Thymus (tissue), 11 donors: ENCODE measurements at regions not wholly inside any gene's neighbourhood (a gene's known extent, or its start where the extent isn't known, plus 50 kb on each side); places are given as distances from the start of the nearest gene placed in this dataset.

Source experiments
- DNase-seq, 9 donors: peaks; one replicate each; pipeline ENCODE4 v3.0.0-alpha.2; 2013; ENCODE audit warnings: low spot score in 9 of 9, low read depth in 6 of 9, missing footprints in 1 of 9
- H3K27ac ChIP-seq, 2 donors: one replicate each; pipeline ENCODE4 v1.5.1; 2013; ENCODE audit warnings: control low read depth in 1 of 2, low read depth in 1 of 2, low read length in 1 of 2, mild to moderate bottlenecking in 1 of 2, moderate library complexity in 1 of 2
- H3K27me3 ChIP-seq, 2 donors: one replicate each; pipeline ENCODE4 v1.5.1; 2013; ENCODE audit warnings: low read length in 1 of 2; ENCODE audit not compliant: control insufficient read depth in 2 of 2, insufficient read depth in 1 of 2
- H3K36me3 ChIP-seq, 2 donors: one replicate each; pipeline ENCODE4 v1.5.1; 2013; ENCODE audit warnings: low read length in 1 of 2, mild to moderate bottlenecking in 1 of 2, moderate library complexity in 1 of 2; ENCODE audit not compliant: control insufficient read depth in 2 of 2, insufficient read depth in 2 of 2
- H3K4me1 ChIP-seq, 2 donors: one replicate each; pipeline ENCODE4 v1.5.1; 2013; ENCODE audit warnings: low read length in 2 of 2; ENCODE audit not compliant: control insufficient read depth in 2 of 2, insufficient read depth in 2 of 2
- H3K4me3 ChIP-seq, 2 donors: one replicate each; pipeline ENCODE4 v1.5.1; 2013; ENCODE audit warnings: low read length in 2 of 2, control low read depth in 1 of 2, mild to moderate bottlenecking in 1 of 2
- H3K9me3 ChIP-seq, 2 donors: one replicate each; pipeline ENCODE4 v1.5.1; 2013; ENCODE audit warnings: low read length in 1 of 2, mild to moderate bottlenecking in 1 of 2; ENCODE audit not compliant: control insufficient read depth in 2 of 2, insufficient read depth in 1 of 2
- WGBS: extraction: QIAGEN DNeasy Blood & Tissue Kit; methylation state at CpG from one replicate; pipeline ENCODE4 v1.1.7; 2013; 5-methylcytosine and 5-hydroxymethylcytosine counted together
- donor health status: healthy.

DNA sequence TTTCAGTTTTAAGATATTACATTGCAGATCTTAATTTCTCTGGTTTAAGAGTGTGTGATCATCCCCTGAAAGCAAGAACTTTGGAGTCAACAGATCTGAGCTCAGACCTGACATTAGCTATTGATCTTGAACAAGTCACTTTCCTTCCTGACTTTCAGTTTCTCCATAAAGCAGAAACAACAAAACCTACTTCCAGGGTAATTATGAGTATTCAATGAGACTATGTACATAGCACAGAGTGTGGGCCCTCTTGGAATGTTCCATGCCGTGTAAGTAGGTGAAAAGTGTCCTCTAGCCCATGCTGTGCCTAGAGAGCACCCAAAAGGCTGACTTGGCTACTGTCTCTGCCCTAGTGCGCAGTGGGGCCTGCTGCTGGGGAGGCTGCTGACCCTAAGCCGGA, 188.0 kb upstream of the RPL34 start:
- H3K27me3 ChIP-seq: no peaks in the 10 kb centered on the region
- H3K4me3 ChIP-seq: no peak overlapping the region
- H3K4me1 ChIP-seq: peaks cover 42 to 53% of the 10 kb centered on the region in 2 donors
- 95% methylated on average over 3 of the region's 3 CpGs for WGBS
- H3K36me3 ChIP-seq: no peaks in the 10 kb centered on the region
- no peaks in the 10 kb centered on the region for H3K9me3 ChIP-seq
- peak overlapping the region; percentile 56 to 81 for H3K27ac ChIP-seq
- DNase-seq: peak in 3 of 9 donors; percentile 13 to 57 (median 47)

GRCh38 chr4:108431986-108432385, 188.4 kb upstream of the RPL34 start:
- 10% methylated on average over 1 of the region's 1 CpG for WGBS
- Histone ChIP-seq H3K4me3 (no peak overlapping the region), H3K9me3 (no peaks in the 10 kb centered on the region), H3K36me3 (no peaks in the 10 kb centered on the region), H3K27me3 (no peaks in the 10 kb centered on the region), H3K4me1 (peaks cover 42 to 53% of the 10 kb centered on the region in 2 donors), H3K27ac (peak overlapping the region in 1 of 2 donors; percentile 81)
- DNase-seq: peak in 5 of 9 donors; percentile 39 to 74 (median 49)

DNA sequence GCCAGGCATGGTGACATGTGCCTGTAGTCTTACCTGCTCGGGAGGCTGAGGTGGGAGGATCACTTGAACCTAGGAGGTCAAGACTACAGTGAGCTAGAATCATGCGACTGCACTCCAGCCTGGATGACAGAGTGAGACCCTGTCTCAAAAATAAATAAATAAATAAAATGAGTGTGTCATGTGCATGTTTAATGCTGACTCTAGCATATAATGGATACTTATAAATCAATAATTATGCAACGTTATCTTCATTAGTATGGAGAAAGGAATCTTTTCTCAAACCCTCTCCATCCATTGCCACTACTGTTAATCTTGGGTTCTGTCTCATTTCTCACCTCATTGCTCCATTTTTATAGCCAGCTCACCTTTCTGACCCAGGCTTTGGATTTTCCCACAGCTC, 189.5 kb upstream of the RPL34 start:
- Histone ChIP-seq H3K27me3 (no peaks in the 10 kb centered on the region), H3K27ac (no peak overlapping the region), H3K4me1 (peaks cover 42 to 53% of the 10 kb centered on the region in 2 donors), H3K36me3 (no peaks in the 10 kb centered on the region), H3K9me3 (no peaks in the 10 kb centered on the region), H3K4me3 (no peak overlapping the region)
- WGBS: over 99% methylated on average over 3 of the region's 3 CpGs
- no peak for DNase-seq

DNA sequence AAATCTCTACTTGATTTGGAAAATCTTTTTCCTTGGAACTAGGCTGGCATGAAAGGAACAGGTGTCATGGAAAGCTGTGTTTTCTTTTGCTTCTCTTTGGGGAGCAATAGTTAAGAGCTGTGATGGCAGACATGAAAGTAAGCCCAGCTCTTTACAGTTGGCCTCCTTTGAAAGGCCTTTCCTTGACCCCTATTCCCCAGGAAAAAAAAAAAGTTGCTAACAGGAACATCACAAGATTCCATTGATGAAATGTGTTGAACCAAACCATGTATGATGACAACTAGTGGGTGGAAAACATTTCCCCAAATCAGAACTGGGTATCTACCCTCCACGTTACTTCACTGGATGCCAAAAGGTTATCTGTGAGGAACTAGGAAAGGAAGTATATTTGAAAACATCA, 190.7 kb upstream of the RPL34 start:
- no peaks in the 10 kb centered on the region for H3K36me3 ChIP-seq
- H3K27me3 ChIP-seq: no peaks in the 10 kb centered on the region
- no peak for DNase-seq
- peaks cover 38 to 49% of the 10 kb centered on the region in 2 donors for H3K4me1 ChIP-seq
- H3K4me3 ChIP-seq: no peak overlapping the region
- H3K9me3 ChIP-seq: no peaks in the 10 kb centered on the region
- no peak overlapping the region for H3K27ac ChIP-seq
- WGBS: 74% methylated on average over 1 of the region's 1 CpG

GRCh38 chr4:108428923-108429322, 191.5 kb upstream of the RPL34 start:
- H3K9me3 ChIP-seq: no peaks in the 10 kb centered on the region
- H3K27me3 ChIP-seq: no peaks in the 10 kb centered on the region
- WGBS: 97% methylated on average over 3 of the region's 3 CpGs
- H3K4me1 ChIP-seq: peaks cover 32 to 41% of the 10 kb centered on the region in 2 donors
- no peak for DNase-seq
- H3K4me3 ChIP-seq: no peak overlapping the region
- no peak overlapping the region for H3K27ac ChIP-seq
- no peaks in the 10 kb centered on the region for H3K36me3 ChIP-seq

- no peak for DNase-seq
- Histone ChIP-seq H3K27ac (no peak overlapping the region), H3K9me3 (no peaks in the 10 kb centered on the region), H3K4me3 (no peak overlapping the region), H3K4me1 (peaks cover 26 to 33% of the 10 kb centered on the region in 2 donors), H3K27me3 (no peaks in the 10 kb centered on the region), H3K36me3 (no peaks in the 10 kb centered on the region)
- WGBS: 38% methylated on average over 2 of the region's 2 CpGs
These were observed 192.4 kb upstream of the RPL34 start for GRCh38 chr4:108427946-108428485.

GRCh38 chr4:108426493-108426892, 193.9 kb upstream of the RPL34 start:
- Histone ChIP-seq H3K36me3 (no peaks in the 10 kb centered on the region), H3K27ac (no peak overlapping the region), H3K4me1 (peaks cover 16 to 23% of the 10 kb centered on the region in 2 donors), H3K27me3 (no peaks in the 10 kb centered on the region), H3K4me3 (no peak overlapping the region), H3K9me3 (no peaks in the 10 kb centered on the region)
- WGBS: 95% methylated on average over 3 of the region's 3 CpGs
- no peak for DNase-seq

DNA sequence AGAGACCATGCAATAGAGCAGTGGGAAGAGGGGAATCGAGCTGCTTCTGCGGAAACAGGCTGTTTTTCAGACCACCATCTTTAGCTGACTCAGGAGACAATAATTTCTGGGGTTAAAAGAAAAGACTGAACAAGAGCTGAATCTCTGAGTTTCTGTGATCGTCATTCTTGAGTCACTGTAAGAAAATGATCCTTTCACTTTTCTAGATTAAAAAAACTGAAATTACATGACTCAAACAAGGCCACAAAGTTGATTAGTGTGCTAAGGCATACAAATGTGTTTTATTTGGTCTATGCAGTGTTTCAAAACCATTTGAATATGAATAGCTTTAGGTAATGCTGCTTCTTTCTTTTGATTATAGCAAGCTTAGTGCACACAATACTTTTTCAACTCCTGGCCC, 194.4 kb upstream of the RPL34 start:
- Histone ChIP-seq H3K4me3 (no peak overlapping the region), H3K27ac (no peak overlapping the region), H3K36me3 (no peaks in the 10 kb centered on the region), H3K9me3 (no peaks in the 10 kb centered on the region), H3K27me3 (no peaks in the 10 kb centered on the region), H3K4me1 (peaks cover 11 to 18% of the 10 kb centered on the region in 2 donors)
- DNase-seq: no peak
- 92% methylated on average over 3 of the region's 3 CpGs for WGBS

DNA sequence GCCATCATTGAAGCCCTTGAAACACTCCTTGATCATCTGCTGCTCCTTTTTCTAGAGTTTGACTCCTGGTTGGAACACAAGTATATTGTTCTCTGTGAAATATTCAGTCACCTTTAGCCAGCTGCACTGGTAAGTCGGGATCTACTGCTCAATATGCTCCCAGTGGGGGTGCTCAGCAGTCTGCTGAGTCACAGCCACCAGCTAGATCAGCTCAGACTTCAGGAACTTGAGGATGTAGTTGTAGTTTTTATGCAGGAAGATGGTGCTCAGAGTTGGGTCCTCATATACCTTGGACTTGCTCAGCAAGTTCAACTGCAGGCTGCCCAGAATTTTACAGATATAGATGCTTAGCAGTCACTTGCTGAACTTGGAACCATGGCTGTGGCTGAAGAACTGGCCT, 202.5 kb upstream of the RPL34 start:
- no peak for DNase-seq
- WGBS: 71% methylated on average over 1 of the region's 1 CpG
- no peaks in the 10 kb centered on the region for H3K4me1 ChIP-seq
- no peaks in the 10 kb centered on the region for H3K9me3 ChIP-seq
- H3K27me3 ChIP-seq: no peaks in the 10 kb centered on the region
- no peak overlapping the region for H3K27ac ChIP-seq
- no peaks in the 10 kb centered on the region for H3K36me3 ChIP-seq
- H3K4me3 ChIP-seq: no peak overlapping the region

- H3K4me3 ChIP-seq: no peak overlapping the region
- no peaks in the 10 kb centered on the region for H3K27me3 ChIP-seq
- no peaks in the 10 kb centered on the region for H3K9me3 ChIP-seq
- 96% methylated on average over 3 of the region's 3 CpGs for WGBS
- H3K36me3 ChIP-seq: no peaks in the 10 kb centered on the region
- H3K27ac ChIP-seq: no peak overlapping the region
- H3K4me1 ChIP-seq: no peaks in the 10 kb centered on the region
- DNase-seq: no peak
These were observed 203.5 kb upstream of the RPL34 start for GRCh38 chr4:108416831-108417230.
